DOHH2 (cell line): ENCODE measurements at regions not wholly inside any gene's neighbourhood (a gene's known extent, or its start where the extent isn't known, plus 50 kb on each side); places are given as distances from the start of the nearest gene placed in this dataset.

Experiments
- H3F3A ChIP-seq: fragments of 200-600 bp; sonication (generic), shearing (Covaris generic); 2 replicates; pipeline ENCODE4 v1.6.0; 2016; ENCODE audit warnings: antibody characterized with exemption, mild to moderate bottlenecking; ENCODE audit not compliant: control insufficient read depth, insufficient read depth
- H3K27ac ChIP-seq: fragments of 200-600 bp; sonication (generic); 2 replicates; pipeline ENCODE4 v1.5.1; 2014; ENCODE audit warnings: low read depth, mild to moderate bottlenecking, low read length, moderate library complexity
- H3K27me3 ChIP-seq: fragments of 200-600 bp; sonication (generic); 2 replicates; pipeline ENCODE4 v1.6.1; 2014; ENCODE audit warnings: mild to moderate bottlenecking, low read length, mixed read lengths; ENCODE audit not compliant: control insufficient read depth
- H3K36me3 ChIP-seq: fragments of 200-600 bp; sonication (generic); 2 replicates; pipeline ENCODE4 v1.6.1; 2014; ENCODE audit warnings: mild to moderate bottlenecking, low read length, moderate library complexity, mixed read lengths; ENCODE audit not compliant: control insufficient read depth
- H3K4me1 ChIP-seq: fragments of 200-600 bp; sonication (generic); 2 replicates; pipeline ENCODE4 v1.6.1; 2014; ENCODE audit warnings: mild to moderate bottlenecking, low read length, mixed read lengths; ENCODE audit not compliant: control insufficient read depth
- H3K4me2 ChIP-seq: fragments of 200-600 bp; sonication (generic); 2 replicates; pipeline ENCODE4 v1.6.0; 2014; ENCODE audit warnings: mild to moderate bottlenecking, low read length, moderate library complexity
- H3K4me3 ChIP-seq: fragments of 200-600 bp; sonication (generic); 2 replicates; pipeline ENCODE4 v1.5.1; 2014; ENCODE audit warnings: mild to moderate bottlenecking, low read length, mixed read lengths
- H3K79me2 ChIP-seq: fragments of 200-600 bp; sonication (generic); 2 replicates; pipeline ENCODE4 v1.6.1; 2014; ENCODE audit warnings: mild to moderate bottlenecking, low read length, mixed read lengths; ENCODE audit not compliant: control insufficient read depth
- H3K9me2 ChIP-seq: fragments of 200-600 bp; sonication (generic); replicated peaks from 2 replicates; pipeline ENCODE4 v1.6.1; 2014; ENCODE audit warnings: mild to moderate bottlenecking, low read length, mixed read lengths; ENCODE audit not compliant: control insufficient read depth
- H3K9me3 ChIP-seq: fragments of 200-600 bp; sonication (generic); 2 replicates; pipeline ENCODE4 v1.6.1; 2014; ENCODE audit warnings: antibody characterized with exemption, low read length, mixed read lengths; ENCODE audit not compliant: control insufficient read depth, insufficient read depth
- H4K20me1 ChIP-seq: fragments of 200-600 bp; sonication (generic); 2 replicates; pipeline ENCODE4 v1.6.0; 2014; ENCODE audit warnings: low read depth, mild to moderate bottlenecking, antibody characterized with exemption, low read length, moderate library complexity; ENCODE audit not compliant: control insufficient read depth, insufficient read depth
- CTCF ChIP-seq: fragments of 200-600 bp; sonication (generic); IDR thresholded peaks from one replicate; pipeline ENCODE4 v1.5.1; 2014; ENCODE audit warnings: antibody characterized with exemption, mild to moderate bottlenecking, low read depth, low read length; ENCODE audit not compliant: poor library complexity, severe bottlenecking
- EZH2phosphoT487 ChIP-seq: fragments of 200-600 bp; sonication (generic); IDR thresholded peaks from 2 replicates; pipeline ENCODE4 v1.6.1; 2017; ENCODE audit warnings: borderline replicate concordance, mild to moderate bottlenecking, antibody characterized with exemption, low read length, moderate library complexity, mixed read lengths

- no peaks in the 10 kb centered on the region for H3K79me2 ChIP-seq
- H3F3A ChIP-seq = no peaks in the 10 kb centered on the region
- no peak overlapping the region for H3K4me3 ChIP-seq
- no peaks in the 10 kb centered on the region for H3K4me1 ChIP-seq
- no peak for TF ChIP-seq EZH2phosphoT487
- no peaks in the 10 kb centered on the region for H3K9me2 ChIP-seq
- H3K9me3 ChIP-seq = no peaks in the 10 kb centered on the region
- H3K27ac ChIP-seq = no peak overlapping the region
- no peak overlapping the region for H3K4me2 ChIP-seq
- no peaks in the 10 kb centered on the region for H3K27me3 ChIP-seq
- no peaks in the 10 kb centered on the region for H3K36me3 ChIP-seq
- no peaks in the 10 kb centered on the region for H4K20me1 ChIP-seq
Observed at GRCh38 chr2:187918996-187919821, 365.0 kb upstream of the TFPI start.

GRCh38 chr2:187920511-187920910, 366.3 kb upstream of the TFPI start:
- no peaks in the 10 kb centered on the region for H3K79me2 ChIP-seq
- no peak overlapping the region for H3K4me2 ChIP-seq
- no peak overlapping the region for H3K4me3 ChIP-seq
- no peak for TF ChIP-seq EZH2phosphoT487
- no peak for TF ChIP-seq CTCF
- no peaks in the 10 kb centered on the region for H3K4me1 ChIP-seq
- no peaks in the 10 kb centered on the region for H3F3A ChIP-seq
- no peaks in the 10 kb centered on the region for H3K9me2 ChIP-seq
- H3K9me3 ChIP-seq = no peaks in the 10 kb centered on the region
- no peaks in the 10 kb centered on the region for H3K36me3 ChIP-seq
- no peaks in the 10 kb centered on the region for H3K27me3 ChIP-seq
- no peaks in the 10 kb centered on the region for H4K20me1 ChIP-seq
- no peak overlapping the region for H3K27ac ChIP-seq

GRCh38 chr2:187922846-187923245, 368.6 kb upstream of the TFPI start:
- H3K27ac ChIP-seq = no peak overlapping the region
- H3K9me2 ChIP-seq = no peaks in the 10 kb centered on the region
- no peak overlapping the region for H3K4me2 ChIP-seq
- no peaks in the 10 kb centered on the region for H4K20me1 ChIP-seq
- TF ChIP-seq CTCF (no peak), EZH2phosphoT487 (no peak)
- H3K79me2 ChIP-seq = no peaks in the 10 kb centered on the region
- H3K27me3 ChIP-seq = no peaks in the 10 kb centered on the region
- H3K4me1 ChIP-seq = no peaks in the 10 kb centered on the region
- H3K9me3 ChIP-seq = no peaks in the 10 kb centered on the region
- no peak overlapping the region for H3K4me3 ChIP-seq
- no peaks in the 10 kb centered on the region for H3K36me3 ChIP-seq
- H3F3A ChIP-seq = no peaks in the 10 kb centered on the region

- H3K4me1 ChIP-seq = no peaks in the 10 kb centered on the region
Observed at GRCh38 chr2:187924293-187924692, 367.4 kb upstream of the GULP1 start.

More at GRCh38 chr2:187924293-187924692, 367.4 kb upstream of the GULP1 start:
- Histone ChIP-seq H3K79me2 (no peaks in the 10 kb centered on the region), H3K4me2 (no peak overlapping the region), H3K9me2 (no peaks in the 10 kb centered on the region), H3F3A (no peaks in the 10 kb centered on the region), H4K20me1 (no peaks in the 10 kb centered on the region), H3K36me3 (no peaks in the 10 kb centered on the region), H3K9me3 (no peaks in the 10 kb centered on the region), H3K27ac (no peak overlapping the region), H3K4me3 (no peak overlapping the region), H3K27me3 (no peaks in the 10 kb centered on the region)
- no peak for TF ChIP-seq EZH2phosphoT487
- no peak for TF ChIP-seq CTCF
